GM12874 (cell line): ENCODE measurements at regions not wholly inside any gene's neighbourhood (a gene's known extent, or its start where the extent isn't known, plus 50 kb on each side); places are given as distances from the start of the nearest gene placed in this dataset.

Source experiments
- TF ChIP-seq, protein P1 (sequence below): IDR thresholded peaks from 2 replicates; pipeline ENCODE4 v1.5.1; 2011; ENCODE audit warnings: low read depth, mild to moderate bottlenecking, control low read depth, low read length, moderate library complexity; ENCODE audit not compliant: insufficient read depth

DNA sequence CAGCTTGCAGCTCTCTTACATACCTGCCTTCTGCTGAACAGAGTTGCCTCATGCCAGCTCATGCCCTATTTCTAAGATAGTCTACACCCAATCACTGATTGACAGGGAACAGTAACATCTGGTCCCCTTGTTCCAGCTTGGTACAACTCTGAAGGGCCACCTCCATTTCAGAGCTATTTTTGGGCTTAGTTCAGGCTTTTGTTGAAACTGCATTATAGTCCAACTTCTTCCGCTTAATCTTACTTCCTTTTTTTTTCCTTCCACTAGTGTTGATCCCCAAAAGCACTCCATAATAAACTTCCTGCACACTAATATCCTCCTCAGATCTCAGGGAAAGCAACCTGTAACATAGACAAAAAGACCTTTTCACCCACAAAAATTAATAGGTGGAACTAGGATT, 65.7 kb upstream of the TNFRSF21 start:
- TF ChIP-seq, protein P1, sequence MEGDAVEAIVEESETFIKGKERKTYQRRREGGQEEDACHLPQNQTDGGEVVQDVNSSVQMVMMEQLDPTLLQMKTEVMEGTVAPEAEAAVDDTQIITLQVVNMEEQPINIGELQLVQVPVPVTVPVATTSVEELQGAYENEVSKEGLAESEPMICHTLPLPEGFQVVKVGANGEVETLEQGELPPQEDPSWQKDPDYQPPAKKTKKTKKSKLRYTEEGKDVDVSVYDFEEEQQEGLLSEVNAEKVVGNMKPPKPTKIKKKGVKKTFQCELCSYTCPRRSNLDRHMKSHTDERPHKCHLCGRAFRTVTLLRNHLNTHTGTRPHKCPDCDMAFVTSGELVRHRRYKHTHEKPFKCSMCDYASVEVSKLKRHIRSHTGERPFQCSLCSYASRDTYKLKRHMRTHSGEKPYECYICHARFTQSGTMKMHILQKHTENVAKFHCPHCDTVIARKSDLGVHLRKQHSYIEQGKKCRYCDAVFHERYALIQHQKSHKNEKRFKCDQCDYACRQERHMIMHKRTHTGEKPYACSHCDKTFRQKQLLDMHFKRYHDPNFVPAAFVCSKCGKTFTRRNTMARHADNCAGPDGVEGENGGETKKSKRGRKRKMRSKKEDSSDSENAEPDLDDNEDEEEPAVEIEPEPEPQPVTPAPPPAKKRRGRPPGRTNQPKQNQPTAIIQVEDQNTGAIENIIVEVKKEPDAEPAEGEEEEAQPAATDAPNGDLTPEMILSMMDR: no peak

DNA sequence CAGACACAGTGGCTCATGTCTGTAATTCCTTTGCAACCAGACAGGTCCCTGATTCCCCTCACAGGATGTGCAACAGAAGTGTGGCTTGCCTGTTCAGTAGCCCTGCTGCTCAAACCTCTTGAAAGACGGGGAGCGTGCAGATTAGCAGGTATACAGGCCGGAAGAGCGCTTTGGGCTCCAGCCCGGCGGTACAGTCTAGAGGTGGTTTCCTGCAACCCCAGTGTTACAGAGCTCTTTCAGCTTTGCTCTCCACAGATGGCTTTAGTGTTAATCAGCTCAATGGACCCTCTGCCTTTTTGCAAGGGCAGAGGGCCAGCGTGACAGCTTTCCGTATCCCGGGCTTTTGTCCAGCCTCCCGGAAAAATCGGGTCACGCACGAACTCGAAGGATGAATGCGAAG, 67.2 kb upstream of the TNFRSF21 start:
- TF ChIP-seq, protein P1: no peak

DNA sequence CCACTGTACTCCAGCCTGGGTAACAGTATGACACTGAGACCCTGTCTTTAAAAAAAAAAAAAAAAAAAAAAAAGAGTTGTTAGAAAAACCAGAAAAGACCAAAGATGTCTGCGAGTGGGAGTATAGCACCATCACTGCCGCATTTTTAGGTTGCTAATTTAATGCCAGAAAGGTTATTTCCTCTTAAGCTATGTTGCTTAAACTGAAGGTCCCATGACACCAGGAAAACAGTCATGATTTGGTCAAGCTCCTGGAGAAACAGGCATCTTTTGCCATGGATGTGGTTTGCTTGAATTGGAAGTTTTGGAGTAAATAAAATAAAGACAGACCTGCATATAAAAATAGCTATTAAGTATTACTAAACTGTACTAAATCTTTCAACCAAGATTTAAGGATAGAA, 68.3 kb upstream of the TNFRSF21 start:
- TF ChIP-seq, protein P1: no peak

DNA sequence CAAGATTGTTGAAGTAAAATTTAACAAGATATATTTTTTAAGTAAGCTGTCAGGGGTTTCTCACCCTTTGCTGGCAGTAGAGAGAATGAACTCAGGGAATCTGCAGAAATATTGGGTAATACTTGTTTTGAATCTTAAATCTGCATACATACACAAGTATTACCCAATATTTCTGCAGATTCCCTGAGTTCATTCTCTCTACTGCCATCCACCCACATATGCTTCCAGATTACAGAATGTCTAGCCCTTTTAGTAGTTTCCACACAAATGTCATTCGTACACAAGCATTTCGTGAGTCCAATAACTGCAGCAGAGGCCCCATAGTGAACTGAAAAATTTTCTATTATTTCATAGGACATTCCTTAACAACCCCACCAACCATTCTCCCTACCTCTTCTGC, 69.6 kb upstream of the TNFRSF21 start:
- TF ChIP-seq, protein P1: no peak

DNA sequence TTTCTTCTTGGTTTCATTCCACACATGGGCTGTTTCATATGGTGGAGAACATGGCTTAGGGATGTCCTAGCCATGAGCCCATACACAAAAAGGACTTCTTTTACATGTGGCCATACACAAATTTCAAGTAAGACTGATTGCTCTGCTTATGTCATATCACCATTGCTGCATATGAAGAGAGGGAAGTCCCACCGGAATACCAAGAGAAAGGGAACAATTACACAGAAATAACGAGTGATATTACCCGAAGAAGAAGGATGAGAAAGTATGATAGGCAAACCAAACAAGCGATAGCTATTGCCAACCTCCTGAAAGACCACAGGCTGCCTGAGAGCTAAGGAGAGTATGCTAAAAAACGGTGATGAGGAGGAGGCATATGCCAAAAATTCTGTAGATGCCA, 70.5 kb upstream of the TNFRSF21 start:
- TF ChIP-seq, protein P1: no peak

DNA sequence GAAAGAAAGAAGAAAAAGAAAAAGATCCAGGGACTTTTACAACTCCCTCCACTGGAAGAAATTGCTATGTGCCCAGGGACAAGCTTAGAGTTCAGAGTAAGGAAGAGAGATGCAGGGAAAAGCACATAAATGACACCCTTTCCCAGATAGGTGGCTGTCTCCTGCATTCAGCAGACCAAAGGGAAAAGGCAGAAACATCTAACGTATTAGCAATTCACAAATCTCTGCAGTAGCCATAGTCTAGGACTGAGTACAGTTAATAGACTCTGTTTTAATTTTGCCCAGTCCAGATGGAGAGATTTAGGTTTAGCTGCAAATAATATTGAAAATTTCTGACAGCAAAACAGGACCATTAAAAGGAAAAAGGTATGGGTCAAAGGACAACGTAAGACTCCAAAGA, 71.3 kb upstream of the TNFRSF21 start:
- TF ChIP-seq, protein P1: no peak

DNA sequence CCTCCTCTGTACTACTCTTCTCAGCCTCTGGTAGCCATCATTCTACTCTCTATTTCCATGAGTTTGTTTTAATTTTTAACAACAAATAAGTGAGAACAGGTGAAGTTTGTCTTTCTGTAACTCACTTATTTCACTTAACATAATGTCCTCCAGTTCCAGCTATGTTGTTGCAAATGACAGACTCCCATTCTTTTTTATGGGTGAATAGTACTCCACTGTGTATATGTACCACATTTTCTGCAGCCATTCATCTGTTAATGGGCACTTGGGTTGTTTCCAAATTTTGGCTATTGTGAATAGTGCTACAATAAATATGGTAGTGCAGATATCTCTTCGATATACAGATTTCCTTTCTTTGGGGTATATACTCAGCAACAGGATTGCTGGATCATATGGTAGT, 73.7 kb upstream of the TNFRSF21 start:
- TF ChIP-seq, protein P1: no peak

DNA sequence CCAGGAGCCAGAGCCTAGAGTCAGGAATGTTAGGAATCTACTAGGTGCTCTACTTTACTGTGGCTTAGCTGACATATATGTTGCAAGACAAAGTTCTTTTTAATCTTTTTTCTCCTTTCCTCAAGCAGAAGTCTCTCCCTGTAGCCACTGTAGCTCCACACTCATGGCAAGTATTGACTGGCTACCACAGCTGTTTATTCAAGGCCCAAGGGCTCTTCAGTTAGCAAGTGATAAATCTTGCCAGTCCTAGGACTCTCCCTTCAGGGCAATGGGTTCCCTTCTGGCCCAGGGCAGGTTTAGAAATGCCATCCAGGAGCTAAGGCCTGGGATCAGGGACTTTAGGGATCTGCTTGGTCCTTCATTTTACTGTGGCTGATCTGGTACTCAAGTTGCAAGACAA, 82.0 kb upstream of the TNFRSF21 start:
- TF ChIP-seq, protein P1: no peak
